GM23338 (cell line): ENCODE measurements at regions not wholly inside any gene's neighbourhood (a gene's known extent, or its start where the extent isn't known, plus 50 kb on each side); places are given as distances from the start of the nearest gene placed in this dataset.

Experiments
- ATAC-seq: fragments of 200-7000 bp; cut with Tn5 transposase; 3 replicates; pipeline ENCODE4 v1.9.1; 2020
- DNase-seq: peaks from one replicate; pipeline ENCODE4 v3.0.0-alpha.2; 2015; ENCODE audit warnings: low spot score
- H2AFZ ChIP-seq: fragments of 200-600 bp; sonication (generic); 2 replicates; pipeline ENCODE4 v1.8.0; 2016; ENCODE audit warnings: antibody characterized with exemption, mild to moderate bottlenecking, moderate library complexity
- H3F3A ChIP-seq: fragments of 200-600 bp; sonication (generic); replicated peaks from 2 replicates; pipeline ENCODE4 v1.8.0; 2017; ENCODE audit warnings: antibody characterized with exemption, mixed run types, low read depth
- H3K27ac ChIP-seq: fragments of 200-600 bp; sonication (generic); 2 replicates; pipeline ENCODE4 v1.6.1; 2016; ENCODE audit warnings: low read depth
- H3K27me3 ChIP-seq: fragments of 200-600 bp; sonication (generic); 2 replicates; pipeline ENCODE4 v1.8.0; 2016; ENCODE audit warnings: mild to moderate bottlenecking, mixed run types, moderate library complexity; ENCODE audit not compliant: insufficient read depth
- H3K36me3 ChIP-seq: fragments of 200-600 bp; sonication (generic); 2 replicates; pipeline ENCODE4 v1.8.0; 2016; ENCODE audit warnings: mild to moderate bottlenecking; ENCODE audit not compliant: insufficient read depth
- H3K4me1 ChIP-seq: fragments of 200-600 bp; sonication (generic); 2 replicates; pipeline ENCODE4 v1.8.0; 2016; ENCODE audit warnings: mild to moderate bottlenecking, moderate library complexity; ENCODE audit not compliant: insufficient read depth
- H3K4me2 ChIP-seq: fragments of 200-600 bp; sonication (generic); 2 replicates; pipeline ENCODE4 v1.7.1; 2017; ENCODE audit warnings: mixed run types
- H3K4me3 ChIP-seq: fragments of 200-600 bp; sonication (generic); 2 replicates; pipeline ENCODE4 v1.6.1; 2016; ENCODE audit warnings: mixed run types
- H3K79me2 ChIP-seq: fragments of 200-600 bp; sonication (generic); replicated peaks from 2 replicates; pipeline ENCODE4 v1.8.0; 2017; ENCODE audit warnings: mild to moderate bottlenecking; ENCODE audit not compliant: insufficient read depth
- H3K9me2 ChIP-seq: fragments of 200-600 bp; sonication (generic); 2 replicates; pipeline ENCODE4 v1.8.0; 2017; ENCODE audit not compliant: insufficient read depth
- H4K20me1 ChIP-seq: fragments of 200-600 bp; sonication (generic); replicated peaks from 2 replicates; pipeline ENCODE4 v1.8.0; 2017; ENCODE audit warnings: mild to moderate bottlenecking; ENCODE audit not compliant: insufficient read depth
- H3K27ac Mint-ChIP-seq: 2 replicates; pipeline ENCODE4 v1.8.0; 2020; ENCODE audit warnings: inconsistent platforms, mild to moderate bottlenecking, moderate library complexity, mixed read lengths
- H3K27me3 Mint-ChIP-seq: 3 replicates; pipeline ENCODE4 v1.8.0; 2022; ENCODE audit warnings: low read depth, mild to moderate bottlenecking, moderate library complexity, mixed read lengths, inconsistent platforms; ENCODE audit not compliant: insufficient read depth, poor library complexity
- H3K36me3 Mint-ChIP-seq: 3 replicates; pipeline ENCODE4 v1.8.0; 2021; ENCODE audit warnings: low read depth, mild to moderate bottlenecking, inconsistent platforms, moderate library complexity, mixed read lengths
- H3K4me1 Mint-ChIP-seq: 3 replicates; pipeline ENCODE4 v1.8.0; 2020; ENCODE audit warnings: mild to moderate bottlenecking, inconsistent platforms, mixed read lengths
- H3K4me3 Mint-ChIP-seq: 3 replicates; pipeline ENCODE4 v1.8.0; 2021; ENCODE audit warnings: moderate library complexity, mild to moderate bottlenecking, inconsistent platforms, mixed read lengths
- H3K9me3 Mint-ChIP-seq: 3 replicates; pipeline ENCODE4 v1.8.0; 2020; ENCODE audit warnings: moderate library complexity, mild to moderate bottlenecking, inconsistent platforms, mixed read lengths
- CREB1 ChIP-seq: fragments of 250-450 bp; sonication (Bioruptor Pico); IDR thresholded peaks from 2 replicates; pipeline ENCODE4 v1.5.0; 2020; ENCODE audit warnings: low read depth, mild to moderate bottlenecking, moderate library complexity
- EZH2 ChIP-seq: fragments of 200-600 bp; sonication (generic); IDR thresholded peaks from one replicate; pipeline ENCODE4 v1.8.0; 2017; ENCODE audit warnings: antibody characterized with exemption, mild to moderate bottlenecking, low read depth; ENCODE audit not compliant: unreplicated experiment
- EZH2phosphoT487 ChIP-seq: fragments of 200-600 bp; sonication (generic); IDR thresholded peaks from one replicate; pipeline ENCODE4 v1.8.1; 2018; ENCODE audit warnings: antibody characterized with exemption; ENCODE audit not compliant: unreplicated experiment
- JUNB ChIP-seq: IDR thresholded peaks from one replicate; pipeline ENCODE4 v1.6.1; 2016; ENCODE audit warnings: antibody characterized with exemption; ENCODE audit not compliant: unreplicated experiment
- NANOG ChIP-seq: IDR thresholded peaks from 2 replicates; pipeline ENCODE4 v1.6.1; 2016; ENCODE audit warnings: antibody characterized with exemption, borderline replicate concordance
- POLR2AphosphoS5 ChIP-seq: IDR thresholded peaks from 2 replicates; pipeline ENCODE4 v1.6.1; 2016; ENCODE audit warnings: antibody characterized with exemption, low read depth
- REST ChIP-seq: IDR thresholded peaks from one replicate; pipeline ENCODE4 v1.6.1; 2018; ENCODE audit warnings: antibody characterized with exemption; ENCODE audit not compliant: unreplicated experiment
- STAT1 ChIP-seq: IDR thresholded peaks from one replicate; pipeline ENCODE4 v1.6.1; 2016; ENCODE audit warnings: antibody characterized with exemption; ENCODE audit not compliant: unreplicated experiment
- ZNF114 ChIP-seq: fragments of 250-450 bp; sonication (Bioruptor Pico); IDR thresholded peaks from 2 replicates; pipeline ENCODE4 v1.5.0; 2020; ENCODE audit warnings: mild to moderate bottlenecking, moderate library complexity
- ZNF331 ChIP-seq: fragments of 250-450 bp; sonication (Bioruptor Pico); IDR thresholded peaks from 2 replicates; pipeline ENCODE4 v1.5.0; 2020; ENCODE audit warnings: low read depth, mild to moderate bottlenecking, moderate library complexity
- ZNF462 ChIP-seq: fragments of 250-450 bp; sonication (Bioruptor Pico); IDR thresholded peaks from 2 replicates; pipeline ENCODE4 v1.5.0; 2020; ENCODE audit warnings: mild to moderate bottlenecking, moderate library complexity

GRCh38 chr7:91683823-91684222 is 196.7 kb downstream of the MTERF1 start:
- no peak overlapping the region for H3K27ac ChIP-seq
- Mint-ChIP-seq H3K27me3 (peaks cover 2% of the 10 kb centered on the region), H3K36me3 (peaks cover 25% of the 10 kb centered on the region), H3K9me3 (peaks cover 30% of the 10 kb centered on the region), H3K4me1 (no peaks in the 10 kb centered on the region), H3K27ac (no peak overlapping the region), H3K4me3 (no peak overlapping the region)
- no peaks in the 10 kb centered on the region for H3K4me1 ChIP-seq
- no peak overlapping the region for H3K4me3 ChIP-seq
- H4K20me1 ChIP-seq = no peaks in the 10 kb centered on the region
- ATAC-seq (no peak), DNase-seq (no peak)
- peaks cover 7% of the 10 kb centered on the region; the same call in 1 of the 2 replicates for H3K9me2 ChIP-seq
- TF ChIP-seq EZH2 = no peak
- no peak for TF ChIP-seq CREB1 (CRISPR knock-in tag)
- no peak for TF ChIP-seq ZNF331 (CRISPR knock-in tag)
- TF ChIP-seq STAT1 = no peak
- no peak overlapping the region for H2AFZ ChIP-seq
- H3F3A ChIP-seq = no peaks in the 10 kb centered on the region
- H3K4me2 ChIP-seq = no peak overlapping the region
- H3K79me2 ChIP-seq = no peaks in the 10 kb centered on the region
- H3K36me3 ChIP-seq = 0 out of 2 replicates have a peak, but pooled peaks cover 4% of the 10 kb centered on the region
- H3K27me3 ChIP-seq = no peaks in the 10 kb centered on the region

GRCh38 chr7:91685544-91685943 is 195.0 kb downstream of the MTERF1 start:
- DNase-seq = no peak
- no peaks in the 10 kb centered on the region for H3K79me2 ChIP-seq
- no peak for ATAC-seq
- 0 out of 2 replicates have a peak, but pooled peaks cover 4% of the 10 kb centered on the region for H3K36me3 ChIP-seq
- H3K4me3 Mint-ChIP-seq = no peak overlapping the region
- no peaks in the 10 kb centered on the region for H3F3A ChIP-seq
- TF ChIP-seq POLR2AphosphoS5 = no peak
- no peak for TF ChIP-seq REST
- TF ChIP-seq STAT1 = no peak
- no peak for TF ChIP-seq EZH2
- no peak for TF ChIP-seq ZNF114 (CRISPR knock-in tag)
- no peak for TF ChIP-seq ZNF462 (CRISPR knock-in tag)
- TF ChIP-seq JUNB = no peak
- TF ChIP-seq EZH2phosphoT487 = no peak
- TF ChIP-seq NANOG = no peak
- no peak overlapping the region for H3K4me3 ChIP-seq
- H3K4me2 ChIP-seq = no peak overlapping the region
- H3K36me3 Mint-ChIP-seq = peaks cover 13% of the 10 kb centered on the region
- no peaks in the 10 kb centered on the region for H3K4me1 Mint-ChIP-seq
- H3K9me2 ChIP-seq = peaks cover 7% of the 10 kb centered on the region; the same call in 1 of the 2 replicates
- H3K27me3 ChIP-seq = no peaks in the 10 kb centered on the region
- peaks cover 2% of the 10 kb centered on the region for H3K27me3 Mint-ChIP-seq
- no peak overlapping the region for H3K27ac ChIP-seq
- H3K27ac Mint-ChIP-seq = no peak overlapping the region
- H2AFZ ChIP-seq = no peak overlapping the region
- H3K4me1 ChIP-seq = no peaks in the 10 kb centered on the region
- H4K20me1 ChIP-seq = no peaks in the 10 kb centered on the region
- peaks cover 16% of the 10 kb centered on the region for H3K9me3 Mint-ChIP-seq
